Cardiac muscle cell (in vitro differentiated cells and primary cell): ENCODE measurements at regions not wholly inside any gene's neighbourhood (a gene's known extent, or its start where the extent isn't known, plus 50 kb on each side); places are given as distances from the start of the nearest gene placed in this dataset.
"Not testable (repeated sequence)": the region's sequence is repeated elsewhere in the genome, so short reads cannot be mapped to it uniquely, and the experiment has no call there.

Experiments used
- DNase-seq, 2 donors: peaks; one replicate each; pipeline versions ENCODE4 v3.0.0 to v3.0.0-alpha.2; 2010 to 2017; ENCODE audit warnings: low read depth in 1 of 2, low spot score in 1 of 2
- H3K27ac ChIP-seq: fragments of 200-600 bp; sonication (generic); 2 replicates; pipeline ENCODE4 v1.5.1; 2016
- H3K27me3 ChIP-seq: fragments of 200-600 bp; sonication (generic); 2 replicates; pipeline ENCODE4 v1.6.0; 2016; ENCODE audit warnings: control low read depth
- H3K36me3 ChIP-seq: fragments of 200-600 bp; sonication (generic); 2 replicates; pipeline ENCODE4 v1.5.1; 2016; ENCODE audit warnings: control low read depth
- H3K4me1 ChIP-seq: fragments of 200-600 bp; sonication (generic); 2 replicates; pipeline ENCODE4 v1.8.1; 2017; ENCODE audit warnings: low read depth, mild to moderate bottlenecking, mixed run types
- H3K4me3 ChIP-seq: fragments of 200-600 bp; sonication (generic); 2 replicates; pipeline ENCODE4 v1.5.1; 2016; ENCODE audit warnings: mild to moderate bottlenecking
- H3K9me3 ChIP-seq: fragments of 200-600 bp; sonication (generic); 2 replicates; pipeline ENCODE4 v1.5.1; 2017; ENCODE audit warnings: low read depth, mild to moderate bottlenecking, control low read depth
- TF ChIP-seq, protein P1 (sequence below): IDR thresholded peaks from 2 replicates; pipeline ENCODE4 v1.5.1; 2012; ENCODE audit warnings: low read depth, mild to moderate bottlenecking, low read length

DNA sequence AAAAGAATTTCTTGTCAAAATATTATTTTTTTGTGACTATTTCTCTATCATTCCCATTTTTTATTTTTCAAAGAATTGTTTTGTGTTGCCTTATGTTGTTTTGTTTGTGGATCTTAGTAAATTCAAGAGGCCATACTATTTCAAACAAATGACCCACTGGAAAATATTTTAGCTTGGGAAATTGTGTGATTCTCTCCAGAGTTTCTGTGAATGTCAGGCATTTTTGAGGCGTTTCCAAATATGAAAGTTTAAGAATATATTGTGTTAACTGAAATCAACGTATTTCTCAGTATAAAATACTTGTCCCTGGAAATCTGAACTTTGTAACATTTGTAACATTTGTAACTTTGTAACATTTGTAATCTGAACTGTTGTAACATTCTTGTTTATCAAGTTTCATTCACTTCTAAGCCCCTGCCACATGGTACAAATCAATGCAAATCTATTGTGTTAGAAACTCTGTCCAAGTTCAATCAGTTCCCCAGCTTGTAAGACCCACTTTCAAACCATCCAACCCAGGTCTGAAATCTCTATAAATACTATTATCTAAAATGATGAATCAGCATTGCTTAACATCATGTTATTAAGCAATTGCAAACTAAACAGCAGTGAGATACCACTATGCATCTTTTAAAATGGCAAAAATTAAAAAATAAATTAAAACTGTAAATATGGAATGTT is 465.4 kb upstream of the GRID2 start:
- no peaks in the 10 kb centered on the region for H3K4me1 ChIP-seq
- H3K27me3 ChIP-seq, result no peaks in the 10 kb centered on the region
- H3K4me3 ChIP-seq, result no peak overlapping the region
- TF ChIP-seq, protein P1, sequence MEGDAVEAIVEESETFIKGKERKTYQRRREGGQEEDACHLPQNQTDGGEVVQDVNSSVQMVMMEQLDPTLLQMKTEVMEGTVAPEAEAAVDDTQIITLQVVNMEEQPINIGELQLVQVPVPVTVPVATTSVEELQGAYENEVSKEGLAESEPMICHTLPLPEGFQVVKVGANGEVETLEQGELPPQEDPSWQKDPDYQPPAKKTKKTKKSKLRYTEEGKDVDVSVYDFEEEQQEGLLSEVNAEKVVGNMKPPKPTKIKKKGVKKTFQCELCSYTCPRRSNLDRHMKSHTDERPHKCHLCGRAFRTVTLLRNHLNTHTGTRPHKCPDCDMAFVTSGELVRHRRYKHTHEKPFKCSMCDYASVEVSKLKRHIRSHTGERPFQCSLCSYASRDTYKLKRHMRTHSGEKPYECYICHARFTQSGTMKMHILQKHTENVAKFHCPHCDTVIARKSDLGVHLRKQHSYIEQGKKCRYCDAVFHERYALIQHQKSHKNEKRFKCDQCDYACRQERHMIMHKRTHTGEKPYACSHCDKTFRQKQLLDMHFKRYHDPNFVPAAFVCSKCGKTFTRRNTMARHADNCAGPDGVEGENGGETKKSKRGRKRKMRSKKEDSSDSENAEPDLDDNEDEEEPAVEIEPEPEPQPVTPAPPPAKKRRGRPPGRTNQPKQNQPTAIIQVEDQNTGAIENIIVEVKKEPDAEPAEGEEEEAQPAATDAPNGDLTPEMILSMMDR, result no peak
- H3K9me3 ChIP-seq, result no peaks in the 10 kb centered on the region
- DNase-seq, result peak in 1 of 2 donors; percentile 60
- no peak overlapping the region for H3K27ac ChIP-seq
- no peaks in the 10 kb centered on the region for H3K36me3 ChIP-seq

DNA sequence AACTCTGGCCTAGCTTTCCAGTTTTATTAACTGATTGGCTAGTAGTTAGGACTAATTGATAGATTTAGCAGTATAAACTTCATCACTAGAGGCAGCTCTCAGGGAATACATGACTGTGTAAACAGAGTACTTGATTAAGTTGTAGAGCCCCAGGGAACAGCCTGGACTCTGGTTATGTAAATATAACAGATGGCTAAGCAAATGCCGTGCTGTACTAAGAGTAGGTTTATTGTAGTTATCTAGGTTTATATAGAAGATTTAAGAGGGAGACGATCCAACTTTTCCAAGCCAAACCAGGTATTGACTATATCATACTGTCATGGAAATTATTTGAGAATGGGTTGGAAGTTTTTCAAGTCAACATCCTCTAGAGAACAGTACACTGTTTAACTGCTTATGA is 463.4 kb upstream of the GRID2 start:
- Histone ChIP-seq H3K4me1 (no peaks in the 10 kb centered on the region), H3K27me3 (no peaks in the 10 kb centered on the region), H3K9me3 (no peaks in the 10 kb centered on the region), H3K27ac (no peak overlapping the region), H3K36me3 (no peaks in the 10 kb centered on the region), H3K4me3 (no peak overlapping the region)
- DNase-seq, result no peak
- TF ChIP-seq, protein P1, result no peak

DNA sequence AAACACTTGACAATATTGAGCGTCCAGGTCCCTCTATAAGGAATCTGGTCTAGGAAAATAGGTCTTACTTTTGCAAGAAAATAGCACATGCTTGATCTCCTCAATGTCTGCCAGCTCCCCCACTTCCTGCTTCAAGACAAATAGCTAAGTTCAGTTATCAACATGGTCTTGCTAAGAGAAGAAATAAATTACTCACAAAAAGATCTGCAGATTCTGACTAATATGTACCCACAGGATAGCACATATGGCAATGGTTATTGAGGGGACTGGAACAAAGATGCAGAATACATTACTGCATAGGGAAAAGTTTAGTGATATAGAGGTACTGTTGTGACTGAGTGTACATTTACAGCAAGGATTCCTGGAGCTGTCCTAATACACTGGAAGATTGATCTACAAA is 457.5 kb upstream of the GRID2 start:
- TF ChIP-seq, protein P1, result no peak
- peak in 1 of 2 donors; percentile 20 for DNase-seq
- Histone ChIP-seq H3K4me3 (no peak overlapping the region), H3K36me3 (no peaks in the 10 kb centered on the region), H3K4me1 (no peaks in the 10 kb centered on the region), H3K27me3 (no peaks in the 10 kb centered on the region), H3K27ac (no peak overlapping the region), H3K9me3 (no peaks in the 10 kb centered on the region)

DNA sequence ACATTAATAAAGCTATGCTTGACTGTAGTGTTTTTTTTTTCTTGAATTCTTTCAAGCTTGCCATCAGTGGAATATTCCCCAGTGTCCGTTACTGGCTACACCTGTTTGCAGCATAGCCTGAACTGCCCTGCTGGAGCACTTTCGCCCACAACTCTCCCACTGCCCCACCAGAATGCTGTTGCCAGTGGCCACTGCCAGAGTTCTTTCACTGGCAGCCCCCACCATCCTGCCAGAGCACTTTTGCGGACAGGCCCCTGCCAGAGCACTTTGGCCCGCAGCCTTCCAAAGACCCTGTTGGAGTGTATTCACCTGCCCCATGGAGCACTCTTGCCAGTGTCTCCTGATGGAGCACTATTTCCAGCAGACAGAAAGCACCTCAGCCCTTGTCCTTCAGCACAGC is 452.3 kb upstream of the GRID2 start:
- H3K27ac ChIP-seq, result no peak overlapping the region
- no peaks in the 10 kb centered on the region for H3K9me3 ChIP-seq
- no peaks in the 10 kb centered on the region for H3K4me1 ChIP-seq
- no peaks in the 10 kb centered on the region for H3K36me3 ChIP-seq
- no peak overlapping the region for H3K4me3 ChIP-seq
- TF ChIP-seq, protein P1, result no peak
- no peaks in the 10 kb centered on the region for H3K27me3 ChIP-seq
- DNase-seq, result no peak

DNA sequence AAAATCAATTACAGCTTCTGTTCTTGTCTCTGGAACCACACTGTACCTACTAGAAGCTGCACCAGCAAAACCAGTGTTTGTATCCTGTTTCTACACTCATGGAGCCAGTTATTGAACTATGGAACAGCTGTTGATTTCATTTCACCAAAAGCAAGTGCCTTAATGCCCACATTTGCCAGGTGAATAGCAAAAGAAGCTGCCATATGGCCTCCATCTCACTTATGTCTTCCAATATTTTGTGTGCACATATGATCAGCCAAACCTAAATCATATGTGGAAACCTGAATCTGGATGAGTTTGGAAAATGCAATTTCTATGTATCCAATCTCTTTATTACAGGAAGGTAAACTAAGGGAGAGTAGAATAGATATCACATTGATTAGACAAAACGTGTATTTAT is 415.8 kb upstream of the GRID2 start:
- Histone ChIP-seq H3K27me3 (no peaks in the 10 kb centered on the region), H3K36me3 (no peaks in the 10 kb centered on the region), H3K4me1 (no peaks in the 10 kb centered on the region), H3K27ac (no peak overlapping the region), H3K9me3 (no peaks in the 10 kb centered on the region), H3K4me3 (no peak overlapping the region)
- no peak for DNase-seq
- TF ChIP-seq, protein P1, result no peak

DNA sequence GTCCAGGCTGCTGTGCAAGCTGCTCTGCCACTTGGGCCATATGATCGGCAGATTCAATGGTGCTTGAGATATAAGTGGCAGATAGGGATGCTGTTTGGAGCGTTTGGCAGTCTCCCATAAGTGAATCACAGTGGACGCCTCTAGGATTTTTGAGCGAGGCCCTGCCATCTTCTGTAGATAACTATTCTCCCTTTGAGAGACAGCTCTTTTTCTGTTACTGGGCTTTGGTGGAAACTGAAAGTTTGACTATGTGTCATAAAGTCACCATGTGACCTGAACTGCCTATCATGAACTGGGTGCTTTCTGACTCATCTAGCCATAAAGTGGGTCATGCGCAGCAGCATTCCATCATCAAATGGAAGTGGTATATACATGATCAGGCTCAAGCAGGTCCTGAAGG is 412.5 kb upstream of the GRID2 start:
- not testable (repeated sequence) for H3K36me3 ChIP-seq, H3K27ac ChIP-seq, H3K4me3 ChIP-seq, H3K4me1 ChIP-seq, H3K27me3 ChIP-seq, H3K9me3 ChIP-seq, DNase-seq
